ENCODE measurements at regions not wholly inside any gene's neighbourhood (a gene's known extent, or its start where the extent isn't known, plus 50 kb on each side); places are given as distances from the start of the nearest gene placed in this dataset.

GRCh38 chr6:148689168-148689567, 57.7 kb upstream of the UST start (continued):
- no peak for TF ChIP-seq REST (IDR thresholded peaks at IDR 0.05; ENCODE audit: unreplicated experiment)
- no peak for TF ChIP-seq ZNF331 (CRISPR knock-in tag; IDR thresholded peaks at IDR 0.05; ENCODE audit: low read depth)
- no peak for TF ChIP-seq JUNB (IDR thresholded peaks at IDR 0.05; ENCODE audit: unreplicated experiment)

GRCh38 chr6:148693882-148694484, 52.8 kb upstream of the UST start:
- no peaks in the 10 kb centered on the region for H3K79me2 ChIP-seq (replicated peaks; ENCODE audit: insufficient read depth)
- no peaks in the 10 kb centered on the region for H4K20me1 ChIP-seq (replicated peaks; ENCODE audit: insufficient read depth)
- no peaks in the 10 kb centered on the region for H3F3A ChIP-seq (replicated peaks; ENCODE audit: low read depth)
- no peak overlapping the region for H3K27ac Mint-ChIP-seq
- no peak overlapping the region for H3K4me3 Mint-ChIP-seq
- no peaks in the 10 kb centered on the region for H3K36me3 ChIP-seq (ENCODE audit: insufficient read depth)
- H3K4me1 Mint-ChIP-seq, result no peaks in the 10 kb centered on the region
- DNase-seq (ENCODE audit: low spot score) (no peak), ATAC-seq (no peak)
- no peak overlapping the region for H3K4me2 ChIP-seq
- peaks cover 8% of the 10 kb centered on the region; the same call in 2 of the 3 replicates for H3K36me3 Mint-ChIP-seq (ENCODE audit: low read depth)
- H3K27ac ChIP-seq (ENCODE audit: low read depth), result no peak overlapping the region
- no peaks in the 10 kb centered on the region for H3K27me3 ChIP-seq (ENCODE audit: insufficient read depth)
- H3K4me3 ChIP-seq, result no peak overlapping the region
- peaks cover 14% of the 10 kb centered on the region for H3K9me3 Mint-ChIP-seq
- no peaks in the 10 kb centered on the region for H3K4me1 ChIP-seq (ENCODE audit: insufficient read depth)
- 0 out of 2 replicates have a peak overlapping the region, but pooled peaks have one; percentile 32 for H2AFZ ChIP-seq
- H3K9me2 ChIP-seq (ENCODE audit: insufficient read depth), result peaks cover 4% of the 10 kb centered on the region; the same call in 1 of the 2 replicates
- H3K27me3 Mint-ChIP-seq (ENCODE audit: insufficient read depth, low read depth, poor library complexity), result peaks cover 6% of the 10 kb centered on the region
- no peak for TF ChIP-seq CTCF (conservative IDR thresholded peaks at IDR 0.05; ENCODE audit: low read depth in 2 of 2)
- TF ChIP-seq JUNB (IDR thresholded peaks at IDR 0.05; ENCODE audit: unreplicated experiment), result no peak
- TF ChIP-seq NANOG (IDR thresholded peaks at IDR 0.05; ENCODE audit: borderline replicate concordance), result no peak
- no peak for TF ChIP-seq ETS1 (IDR thresholded peaks at IDR 0.05)
- TF ChIP-seq STAT1 (IDR thresholded peaks at IDR 0.05; ENCODE audit: unreplicated experiment), result no peak
- no peak for TF ChIP-seq REST (IDR thresholded peaks at IDR 0.05; ENCODE audit: unreplicated experiment)
- TF ChIP-seq EZH2 (IDR thresholded peaks at IDR 0.05; ENCODE audit: low read depth, unreplicated experiment), result no peak
- no peak for TF ChIP-seq ZNF114 (CRISPR knock-in tag; IDR thresholded peaks at IDR 0.05)
- TF ChIP-seq EZH2phosphoT487 (IDR thresholded peaks at IDR 0.05; ENCODE audit: unreplicated experiment), result no peak

All from GM23338 (cell line).